HEK293 (cell line): ENCODE measurements at regions not wholly inside any gene's neighbourhood (a gene's known extent, or its start where the extent isn't known, plus 50 kb on each side); places are given as distances from the start of the nearest gene placed in this dataset.

Source experiments
- CTCF ChIP-seq: fragments of 450-650 bp; formaldehyde crosslinking; IDR thresholded peaks from 2 replicates; pipeline ENCODE4 v1.5.1; 2016; ENCODE audit warnings: missing biosample characterization, missing genetic modification characterization
- ELK4 ChIP-seq: IDR thresholded peaks from 2 replicates; pipeline ENCODE4 v1.6.1; 2011; ENCODE audit warnings: mild to moderate bottlenecking, low read depth, low read length, borderline replicate concordance
- ZNF660 ChIP-seq: fragments of 450-650 bp; IDR thresholded peaks from 2 replicates; pipeline ENCODE4 v1.5.1; 2018; ENCODE audit warnings: missing biosample characterization, mild to moderate bottlenecking, missing genetic modification characterization
- TF ChIP-seq, protein P1 (sequence below): fragments of 450-650 bp; formaldehyde crosslinking; IDR thresholded peaks from 2 replicates; pipeline ENCODE4 v1.5.1; 2016; ENCODE audit warnings: missing biosample characterization, missing genetic modification characterization
- TF ChIP-seq, protein P2 (sequence below): sonication (generic); formaldehyde crosslinking; IDR thresholded peaks from 2 replicates; pipeline ENCODE4 v1.8.1; 2022; ENCODE audit warnings: mild to moderate bottlenecking, moderate library complexity, missing genetic modification reagents

GRCh38 chr3:109863701-109864100 is 526.4 kb upstream of the DPPA4 start:
- TF ChIP-seq ZNF660, result no peak
- TF ChIP-seq, protein P1, sequence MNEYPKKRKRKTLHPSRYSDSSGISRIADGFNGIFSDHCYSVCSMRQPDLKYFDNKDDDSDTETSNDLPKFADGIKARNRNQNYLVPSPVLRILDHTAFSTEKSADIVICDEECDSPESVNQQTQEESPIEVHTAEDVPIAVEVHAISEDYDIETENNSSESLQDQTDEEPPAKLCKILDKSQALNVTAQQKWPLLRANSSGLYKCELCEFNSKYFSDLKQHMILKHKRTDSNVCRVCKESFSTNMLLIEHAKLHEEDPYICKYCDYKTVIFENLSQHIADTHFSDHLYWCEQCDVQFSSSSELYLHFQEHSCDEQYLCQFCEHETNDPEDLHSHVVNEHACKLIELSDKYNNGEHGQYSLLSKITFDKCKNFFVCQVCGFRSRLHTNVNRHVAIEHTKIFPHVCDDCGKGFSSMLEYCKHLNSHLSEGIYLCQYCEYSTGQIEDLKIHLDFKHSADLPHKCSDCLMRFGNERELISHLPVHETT (tag by site-specific recombination), result no peak
- no peak for TF ChIP-seq CTCF (tag by site-specific recombination)
- TF ChIP-seq ELK4, result no peak
- TF ChIP-seq, protein P2, sequence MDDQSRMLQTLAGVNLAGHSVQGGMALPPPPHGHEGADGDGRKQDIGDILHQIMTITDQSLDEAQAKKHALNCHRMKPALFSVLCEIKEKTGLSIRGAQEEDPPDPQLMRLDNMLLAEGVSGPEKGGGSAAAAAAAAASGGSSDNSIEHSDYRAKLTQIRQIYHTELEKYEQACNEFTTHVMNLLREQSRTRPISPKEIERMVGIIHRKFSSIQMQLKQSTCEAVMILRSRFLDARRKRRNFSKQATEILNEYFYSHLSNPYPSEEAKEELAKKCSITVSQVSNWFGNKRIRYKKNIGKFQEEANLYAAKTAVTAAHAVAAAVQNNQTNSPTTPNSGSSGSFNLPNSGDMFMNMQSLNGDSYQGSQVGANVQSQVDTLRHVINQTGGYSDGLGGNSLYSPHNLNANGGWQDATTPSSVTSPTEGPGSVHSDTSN (CRISPR knock-in tag), result no peak
